GM19438 (cell line): ENCODE measurements at regions not wholly inside any gene's neighbourhood (a gene's known extent, or its start where the extent isn't known, plus 50 kb on each side); places are given as distances from the start of the nearest gene placed in this dataset.

Source experiments
- ATAC-seq: cut with Tn5 transposase; IDR thresholded peaks from one replicate; pipeline ENCODE4 v1.9.1; 2021; ENCODE audit warnings: low read depth; ENCODE audit not compliant: unreplicated experiment

- no peak for ATAC-seq
Measured at GRCh38 chr5:57863661-57864060, 381.1 kb upstream of the ACTBL2 start.

- ATAC-seq: no peak
Measured at GRCh38 chr5:57862942-57863341, 380.3 kb upstream of the ACTBL2 start.

GRCh38 chr5:57862471-57862911, 379.9 kb upstream of the ACTBL2 start:
- no peak for ATAC-seq

GRCh38 chr5:57859626-57860025, 377.0 kb upstream of the ACTBL2 start:
- ATAC-seq: no peak

GRCh38 chr5:57858905-57859304, 376.3 kb upstream of the ACTBL2 start:
- no peak for ATAC-seq

- ATAC-seq: no peak
Measured at GRCh38 chr5:57857696-57858095, 375.1 kb upstream of the ACTBL2 start.

GRCh38 chr5:57855831-57856230, 373.2 kb upstream of the ACTBL2 start:
- no peak for ATAC-seq

- no peak for ATAC-seq
Measured at GRCh38 chr5:57853929-57854697, 371.5 kb upstream of the ACTBL2 start.

GRCh38 chr5:57850109-57850508, 367.5 kb upstream of the ACTBL2 start:
- no peak for ATAC-seq

GRCh38 chr5:57845025-57845424, 362.4 kb upstream of the ACTBL2 start:
- no peak for ATAC-seq

- ATAC-seq: no peak
Measured at GRCh38 chr5:57844410-57844809, 361.8 kb upstream of the ACTBL2 start.

- no peak for ATAC-seq
Measured at GRCh38 chr5:57843059-57843367, 360.4 kb upstream of the ACTBL2 start.

- no peak for ATAC-seq
Measured at GRCh38 chr5:57842364-57843058, 359.9 kb upstream of the ACTBL2 start.

GRCh38 chr5:57841676-57842363, 359.2 kb upstream of the ACTBL2 start:
- ATAC-seq: no peak

- no peak for ATAC-seq
Measured at GRCh38 chr5:57839437-57840079, 356.9 kb upstream of the ACTBL2 start.

GRCh38 chr5:57839025-57839424, 356.4 kb upstream of the ACTBL2 start:
- ATAC-seq: no peak

GRCh38 chr5:57836921-57837320, 354.3 kb upstream of the ACTBL2 start:
- ATAC-seq: no peak

GRCh38 chr5:57836331-57836730, 353.7 kb upstream of the ACTBL2 start:
- ATAC-seq: no peak

GRCh38 chr5:57834829-57835608, 352.4 kb upstream of the ACTBL2 start:
- no peak for ATAC-seq

GRCh38 chr5:57833489-57833888, 350.9 kb upstream of the ACTBL2 start:
- no peak for ATAC-seq
